Peyer's patch (tissue), 4 donors: ENCODE measurements at regions not wholly inside any gene's neighbourhood (a gene's known extent, or its start where the extent isn't known, plus 50 kb on each side); places are given as distances from the start of the nearest gene placed in this dataset.

Experiments used
- DNase-seq, 3 donors: peaks; one replicate each; pipeline ENCODE4 v3.0.0-alpha.2; 2017 to 2019
- H3K27ac ChIP-seq, 4 donors: fragments of 200-600 bp; sonication (generic); one replicate each; pipeline ENCODE4 v1.5.1; 2016 to 2019
- H3K27me3 ChIP-seq, 2 donors: fragments of 200-600 bp; sonication (generic); one replicate each; pipeline ENCODE4 v1.5.1; 2019
- H3K36me3 ChIP-seq, 3 donors: fragments of 200-600 bp; sonication (generic); one replicate each; pipeline ENCODE4 v1.5.1; 2016 to 2019
- H3K4me1 ChIP-seq, 4 donors: fragments of 200-600 bp; sonication (generic); one replicate each; pipeline ENCODE4 v1.5.1; 2016 to 2019
- H3K4me3 ChIP-seq, 4 donors: fragments of 200-600 bp; sonication (generic); 1 replicate in 3 of 4; 2 replicates in 1 of 4; pipeline ENCODE4 v1.5.1; 2016 to 2019; ENCODE audit warnings: mild to moderate bottlenecking in 1 of 4
- H3K9me3 ChIP-seq, 4 donors: fragments of 200-600 bp; sonication (generic); one replicate each; pipeline ENCODE4 v1.5.1; 2016 to 2019; ENCODE audit warnings: mild to moderate bottlenecking in 1 of 4
- POLR2A ChIP-seq, 2 donors: fragments of 450-650 bp; IDR thresholded peaks; one replicate each; pipeline ENCODE4 v1.5.1; 2017; ENCODE audit warnings: antibody characterized with exemption in 2 of 2, mild to moderate bottlenecking in 2 of 2, moderate library complexity in 2 of 2
- TF ChIP-seq, protein P1 (sequence below), 6 experiments: fragments of 450-650 bp in 4 of 6; fragments of 200-600 bp in 2 of 6; sonication (generic) in 1 of 6; IDR thresholded peaks; one replicate each; pipeline ENCODE4 v1.5.1; 2017 to 2019; ENCODE audit warnings: antibody characterized with exemption in 6 of 6, mild to moderate bottlenecking in 3 of 6, moderate library complexity in 1 of 6

DNA sequence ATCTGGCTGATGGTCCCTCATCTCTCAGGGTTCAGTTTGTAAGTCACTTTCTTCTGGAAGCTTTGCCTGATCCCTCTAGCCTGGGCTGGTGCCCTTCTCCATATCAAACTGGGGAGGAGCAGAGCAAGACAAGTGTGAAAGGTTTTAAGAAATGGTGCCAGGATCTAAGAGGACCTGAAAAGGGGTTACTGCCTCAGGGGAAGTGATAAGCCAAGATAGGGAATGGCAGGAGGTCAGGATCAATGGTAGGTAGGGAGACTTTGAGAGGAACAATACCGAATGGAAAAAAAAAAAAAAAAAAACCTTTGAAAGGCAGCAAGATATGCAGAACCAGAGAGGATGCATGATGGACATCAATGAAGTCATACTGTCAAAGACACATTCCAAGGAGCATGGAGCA lies 67.5 kb upstream of the TLR4 start:
- DNase-seq = no peak
- TF ChIP-seq POLR2A (IDR thresholded peaks at IDR 0.05) = no peak
- TF ChIP-seq, protein P1, sequence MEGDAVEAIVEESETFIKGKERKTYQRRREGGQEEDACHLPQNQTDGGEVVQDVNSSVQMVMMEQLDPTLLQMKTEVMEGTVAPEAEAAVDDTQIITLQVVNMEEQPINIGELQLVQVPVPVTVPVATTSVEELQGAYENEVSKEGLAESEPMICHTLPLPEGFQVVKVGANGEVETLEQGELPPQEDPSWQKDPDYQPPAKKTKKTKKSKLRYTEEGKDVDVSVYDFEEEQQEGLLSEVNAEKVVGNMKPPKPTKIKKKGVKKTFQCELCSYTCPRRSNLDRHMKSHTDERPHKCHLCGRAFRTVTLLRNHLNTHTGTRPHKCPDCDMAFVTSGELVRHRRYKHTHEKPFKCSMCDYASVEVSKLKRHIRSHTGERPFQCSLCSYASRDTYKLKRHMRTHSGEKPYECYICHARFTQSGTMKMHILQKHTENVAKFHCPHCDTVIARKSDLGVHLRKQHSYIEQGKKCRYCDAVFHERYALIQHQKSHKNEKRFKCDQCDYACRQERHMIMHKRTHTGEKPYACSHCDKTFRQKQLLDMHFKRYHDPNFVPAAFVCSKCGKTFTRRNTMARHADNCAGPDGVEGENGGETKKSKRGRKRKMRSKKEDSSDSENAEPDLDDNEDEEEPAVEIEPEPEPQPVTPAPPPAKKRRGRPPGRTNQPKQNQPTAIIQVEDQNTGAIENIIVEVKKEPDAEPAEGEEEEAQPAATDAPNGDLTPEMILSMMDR (IDR thresholded peaks at IDR 0.05) = no peak
- Histone ChIP-seq H3K36me3 (no peaks in the 10 kb centered on the region), H3K27me3 (no peaks in the 10 kb centered on the region), H3K9me3 (no peaks in the 10 kb centered on the region), H3K27ac (no peak overlapping the region), H3K4me1 (no peaks in the 10 kb centered on the region), H3K4me3 (no peak overlapping the region)

DNA sequence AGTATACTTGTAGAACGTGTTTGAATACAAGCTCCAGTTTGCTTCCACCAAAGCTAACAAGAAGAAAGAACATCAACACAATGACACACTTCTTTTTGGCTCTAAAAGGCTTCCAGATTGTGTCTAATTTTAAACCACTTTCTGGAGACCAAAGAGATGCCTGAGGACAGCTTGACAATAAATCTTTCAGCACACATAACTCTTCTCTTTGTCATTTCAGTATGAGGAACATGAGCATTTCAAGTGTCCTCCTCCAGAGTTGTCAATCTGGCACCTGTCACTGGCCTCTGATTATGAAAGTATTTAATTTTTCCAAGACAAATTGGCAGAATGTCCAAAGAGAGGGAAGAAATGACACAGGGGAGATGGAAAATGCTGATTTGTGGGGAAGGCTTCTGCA lies 79.0 kb upstream of the TLR4 start:
- Histone ChIP-seq H3K4me1 (no peaks in the 10 kb centered on the region), H3K4me3 (no peak overlapping the region), H3K9me3 (peaks cover 0 to 6% (median 0%) of the 10 kb centered on the region in 4 donors), H3K27ac (no peak overlapping the region), H3K27me3 (no peaks in the 10 kb centered on the region), H3K36me3 (no peaks in the 10 kb centered on the region)
- no peak for TF ChIP-seq POLR2A (IDR thresholded peaks at IDR 0.05)
- TF ChIP-seq, protein P1 (IDR thresholded peaks at IDR 0.05) = no peak
- DNase-seq = no peak

DNA sequence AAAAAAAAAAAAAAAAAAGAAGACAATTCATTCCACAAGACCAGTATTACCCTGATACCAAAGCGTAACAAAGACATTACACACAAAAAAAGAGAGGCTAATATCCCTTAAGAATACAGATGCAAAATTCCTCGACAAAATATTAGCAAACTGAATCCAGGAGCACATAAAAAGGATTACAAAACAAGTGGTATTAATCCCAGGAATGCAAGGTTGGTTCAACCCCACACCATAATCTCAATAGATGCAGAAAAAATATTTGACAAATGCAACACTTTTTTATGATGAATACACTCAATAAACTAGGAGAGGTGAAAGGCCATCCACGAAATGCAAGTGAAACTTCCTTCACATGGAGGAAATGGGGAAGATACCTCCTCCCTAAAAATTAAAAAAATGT lies 80.1 kb upstream of the TLR4 start:
- H3K27ac ChIP-seq = no peak overlapping the region

DNA sequence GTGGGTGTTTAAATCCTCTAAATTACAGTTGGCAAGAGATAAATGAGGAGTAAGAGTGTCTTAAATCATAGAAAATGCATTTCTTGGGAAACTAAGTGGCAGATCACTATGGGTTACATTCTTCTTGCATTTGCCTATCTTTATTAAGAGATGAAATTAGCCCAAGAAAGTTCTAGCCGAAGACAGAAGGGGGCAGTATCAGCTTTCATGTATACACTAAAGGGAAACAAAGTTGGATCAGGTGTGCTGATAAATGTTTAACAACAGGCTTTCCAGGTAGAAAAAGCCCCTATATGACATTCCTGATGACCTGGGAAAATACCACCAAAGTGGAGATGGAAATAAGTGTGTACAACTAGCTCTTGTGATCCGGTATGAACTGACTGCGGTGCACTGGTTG lies 81.9 kb upstream of the TLR4 start:
- H3K4me1 ChIP-seq = no peaks in the 10 kb centered on the region
- peaks cover 0 to 6% (median 0%) of the 10 kb centered on the region in 4 donors for H3K9me3 ChIP-seq
- no peak overlapping the region for H3K4me3 ChIP-seq
- H3K36me3 ChIP-seq = no peaks in the 10 kb centered on the region
- no peaks in the 10 kb centered on the region for H3K27me3 ChIP-seq
- DNase-seq = no peak
- no peak for TF ChIP-seq POLR2A (IDR thresholded peaks at IDR 0.05)
- TF ChIP-seq, protein P1 (IDR thresholded peaks at IDR 0.05) = peak in 3 of 6 experiments; percentile 21 to 29 (median 28)
- H3K27ac ChIP-seq = no peak overlapping the region

More for the DNA sequence above, 80.1 kb upstream of the TLR4 start:
- Histone ChIP-seq H3K4me3 (no peak overlapping the region), H3K27me3 (no peaks in the 10 kb centered on the region), H3K4me1 (no peaks in the 10 kb centered on the region), H3K9me3 (peaks cover 0 to 6% (median 0%) of the 10 kb centered on the region in 4 donors), H3K36me3 (no peaks in the 10 kb centered on the region)
- no peak for DNase-seq
- TF ChIP-seq, protein P1 (IDR thresholded peaks at IDR 0.05) = no peak
- no peak for TF ChIP-seq POLR2A (IDR thresholded peaks at IDR 0.05)

DNA sequence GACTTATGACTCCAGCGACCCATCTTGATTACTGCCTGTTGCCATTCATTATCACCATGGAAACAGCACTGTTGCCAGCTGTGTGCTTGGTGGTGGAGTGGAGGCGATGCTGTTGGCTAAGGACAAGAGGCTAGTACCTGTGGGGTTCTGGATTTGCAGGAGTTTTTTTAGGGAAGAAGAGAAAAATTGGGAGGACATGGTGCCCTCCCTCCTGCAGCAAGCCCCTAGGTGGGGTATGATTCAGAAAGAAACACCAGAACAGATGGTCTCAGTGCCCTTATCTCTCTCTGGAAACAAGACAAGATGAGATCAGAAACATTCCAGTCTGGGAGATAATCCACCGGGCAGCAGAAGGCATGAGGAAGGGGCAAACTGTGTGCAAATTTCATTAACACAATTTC lies 87.8 kb upstream of the TLR4 start:
- H3K9me3 ChIP-seq = no peaks in the 10 kb centered on the region
- H3K27me3 ChIP-seq = no peaks in the 10 kb centered on the region
- H3K36me3 ChIP-seq = no peaks in the 10 kb centered on the region
- no peak for DNase-seq
- H3K27ac ChIP-seq = no peak overlapping the region
- H3K4me1 ChIP-seq = no peaks in the 10 kb centered on the region
- H3K4me3 ChIP-seq = no peak overlapping the region
- TF ChIP-seq POLR2A (IDR thresholded peaks at IDR 0.05) = no peak
- TF ChIP-seq, protein P1 (IDR thresholded peaks at IDR 0.05) = no peak

DNA sequence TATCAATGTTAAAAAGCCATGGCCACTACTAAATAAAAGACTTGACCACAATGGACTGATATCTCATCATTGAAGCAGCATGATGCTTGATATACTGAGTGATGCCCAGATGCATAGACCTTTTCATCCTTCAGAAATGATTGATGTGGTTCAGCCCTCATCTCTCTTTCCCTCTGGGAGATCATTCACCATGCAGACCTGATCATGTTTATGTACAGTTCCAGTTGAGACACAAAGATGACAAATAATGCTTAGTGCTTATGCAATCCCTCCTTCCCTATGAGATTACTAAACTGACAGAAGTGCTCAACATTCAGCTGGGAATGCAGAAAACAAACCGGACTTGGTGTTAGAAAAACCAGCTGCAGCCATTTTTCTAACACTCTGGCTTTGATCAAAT lies 91.9 kb upstream of the TLR4 start:
- no peak overlapping the region for H3K4me3 ChIP-seq
- TF ChIP-seq POLR2A (IDR thresholded peaks at IDR 0.05) = no peak
- TF ChIP-seq, protein P1 (IDR thresholded peaks at IDR 0.05) = no peak

More for the DNA sequence above, 91.9 kb upstream of the TLR4 start:
- Histone ChIP-seq H3K27me3 (no peaks in the 10 kb centered on the region), H3K9me3 (no peaks in the 10 kb centered on the region), H3K4me1 (no peaks in the 10 kb centered on the region), H3K27ac (no peak overlapping the region), H3K36me3 (no peaks in the 10 kb centered on the region)
- no peak for DNase-seq
